ENCODE measurements at regions not wholly inside any gene's neighbourhood (a gene's known extent, or its start where the extent isn't known, plus 50 kb on each side); places are given as distances from the start of the nearest gene placed in this dataset.
"Not testable (repeated sequence)": the region's sequence is repeated elsewhere in the genome, so short reads cannot be mapped to it uniquely, and the experiment has no call there.

GRCh38 chr13:73306688-73307087 lies 247.9 kb downstream of the KLF5 start:
- Histone ChIP-seq H3K4me2 (ENCODE audit: low read length) (no peak overlapping the region), H3K27me3 (ENCODE audit: control insufficient read depth, insufficient read depth, low read length) (no peaks in the 10 kb centered on the region), H3K36me3 (ENCODE audit: insufficient read depth, low read length) (no peaks in the 10 kb centered on the region), H3K9ac (ENCODE audit: low read depth, low read length) (no peak overlapping the region), H3K4me1 (ENCODE audit: control insufficient read depth, insufficient read depth, low read length) (peaks cover 15% of the 10 kb centered on the region), H3K4me3 (ENCODE audit: low read length) (no peak overlapping the region), H3K9me3 (replicated peaks; ENCODE audit: low read length) (no peaks in the 10 kb centered on the region)

GRCh38 chr13:73304442-73304841 lies 245.6 kb downstream of the KLF5 start:
- Histone ChIP-seq H3K36me3 (ENCODE audit: insufficient read depth, low read length) (no peaks in the 10 kb centered on the region), H3K27me3 (ENCODE audit: control insufficient read depth, insufficient read depth, low read length) (no peaks in the 10 kb centered on the region), H3K9ac (ENCODE audit: low read depth, low read length) (no peak overlapping the region), H3K4me3 (ENCODE audit: low read length) (no peak overlapping the region), H3K4me2 (ENCODE audit: low read length) (no peak overlapping the region), H3K9me3 (replicated peaks; ENCODE audit: low read length) (no peaks in the 10 kb centered on the region), H3K4me1 (ENCODE audit: control insufficient read depth, insufficient read depth, low read length) (peaks cover 15% of the 10 kb centered on the region)

GRCh38 chr13:73303851-73304250 lies 245.0 kb downstream of the KLF5 start:
- H3K4me3 ChIP-seq (ENCODE audit: low read length) = no peak overlapping the region
- peaks cover 15% of the 10 kb centered on the region for H3K4me1 ChIP-seq (ENCODE audit: control insufficient read depth, insufficient read depth, low read length)
- H3K36me3 ChIP-seq (ENCODE audit: insufficient read depth, low read length) = no peaks in the 10 kb centered on the region
- H3K9me3 ChIP-seq (replicated peaks; ENCODE audit: low read length) = no peaks in the 10 kb centered on the region
- H3K27me3 ChIP-seq (ENCODE audit: control insufficient read depth, insufficient read depth, low read length) = no peaks in the 10 kb centered on the region
- no peak overlapping the region for H3K9ac ChIP-seq (ENCODE audit: low read depth, low read length)
- no peak overlapping the region for H3K4me2 ChIP-seq (ENCODE audit: low read length)

GRCh38 chr13:73301622-73302021 lies 242.8 kb downstream of the KLF5 start:
- H3K4me2 ChIP-seq (ENCODE audit: low read length); H3K9me3 ChIP-seq (replicated peaks; ENCODE audit: low read length); H3K27me3 ChIP-seq (ENCODE audit: control insufficient read depth, insufficient read depth, low read length); H3K4me3 ChIP-seq (ENCODE audit: low read length); H3K36me3 ChIP-seq (ENCODE audit: insufficient read depth, low read length); H3K9ac ChIP-seq (ENCODE audit: low read depth, low read length): not testable (repeated sequence)
- peaks cover 12% of the 10 kb centered on the region for H3K4me1 ChIP-seq (ENCODE audit: control insufficient read depth, insufficient read depth, low read length)

GRCh38 chr13:73300718-73301425 lies 242.1 kb downstream of the KLF5 start:
- Histone ChIP-seq H3K4me1 (ENCODE audit: control insufficient read depth, insufficient read depth, low read length) (peaks cover 12% of the 10 kb centered on the region), H3K36me3 (ENCODE audit: insufficient read depth, low read length) (no peaks in the 10 kb centered on the region), H3K27me3 (ENCODE audit: control insufficient read depth, insufficient read depth, low read length) (no peaks in the 10 kb centered on the region), H3K4me3 (ENCODE audit: low read length) (no peak overlapping the region), H3K4me2 (ENCODE audit: low read length) (no peak overlapping the region), H3K9me3 (replicated peaks; ENCODE audit: low read length) (no peaks in the 10 kb centered on the region), H3K9ac (ENCODE audit: low read depth, low read length) (no peak overlapping the region)

GRCh38 chr13:73299787-73300186 lies 241.0 kb downstream of the KLF5 start:
- no peaks in the 10 kb centered on the region for H3K36me3 ChIP-seq (ENCODE audit: insufficient read depth, low read length)
- no peak overlapping the region for H3K9ac ChIP-seq (ENCODE audit: low read depth, low read length)
- H3K4me1 ChIP-seq (ENCODE audit: control insufficient read depth, insufficient read depth, low read length) = peaks cover 12% of the 10 kb centered on the region
- no peaks in the 10 kb centered on the region for H3K27me3 ChIP-seq (ENCODE audit: control insufficient read depth, insufficient read depth, low read length)
- H3K4me2 ChIP-seq (ENCODE audit: low read length) = no peak overlapping the region
- no peaks in the 10 kb centered on the region for H3K9me3 ChIP-seq (replicated peaks; ENCODE audit: low read length)
- no peak overlapping the region for H3K4me3 ChIP-seq (ENCODE audit: low read length)

- H3K4me3 ChIP-seq (ENCODE audit: low read length) = no peak overlapping the region
- no peaks in the 10 kb centered on the region for H3K4me1 ChIP-seq (ENCODE audit: control insufficient read depth, insufficient read depth, low read length)
- H3K4me2 ChIP-seq (ENCODE audit: low read length) = no peak overlapping the region
- H3K36me3 ChIP-seq (ENCODE audit: insufficient read depth, low read length) = no peaks in the 10 kb centered on the region
- H3K27me3 ChIP-seq (ENCODE audit: control insufficient read depth, insufficient read depth, low read length) = no peaks in the 10 kb centered on the region
- H3K9ac ChIP-seq (ENCODE audit: low read depth, low read length) = no peak overlapping the region
- H3K9me3 ChIP-seq (replicated peaks; ENCODE audit: low read length) = no peaks in the 10 kb centered on the region
Observed at GRCh38 chr13:73293913-73294523, 235.2 kb downstream of the KLF5 start.

GRCh38 chr13:73292127-73292526 lies 233.3 kb downstream of the KLF5 start:
- Histone ChIP-seq H3K9ac (ENCODE audit: low read depth, low read length) (no peak overlapping the region), H3K4me1 (ENCODE audit: control insufficient read depth, insufficient read depth, low read length) (no peaks in the 10 kb centered on the region), H3K9me3 (replicated peaks; ENCODE audit: low read length) (no peaks in the 10 kb centered on the region), H3K4me2 (ENCODE audit: low read length) (no peak overlapping the region), H3K4me3 (ENCODE audit: low read length) (no peak overlapping the region), H3K36me3 (ENCODE audit: insufficient read depth, low read length) (no peaks in the 10 kb centered on the region), H3K27me3 (ENCODE audit: control insufficient read depth, insufficient read depth, low read length) (no peaks in the 10 kb centered on the region)

GRCh38 chr13:73290844-73291243 lies 232.0 kb downstream of the KLF5 start:
- Histone ChIP-seq H3K4me3 (ENCODE audit: low read length) (no peak overlapping the region), H3K9me3 (replicated peaks; ENCODE audit: low read length) (no peaks in the 10 kb centered on the region), H3K4me1 (ENCODE audit: control insufficient read depth, insufficient read depth, low read length) (no peaks in the 10 kb centered on the region), H3K4me2 (ENCODE audit: low read length) (no peak overlapping the region), H3K36me3 (ENCODE audit: insufficient read depth, low read length) (no peaks in the 10 kb centered on the region), H3K9ac (ENCODE audit: low read depth, low read length) (no peak overlapping the region), H3K27me3 (ENCODE audit: control insufficient read depth, insufficient read depth, low read length) (no peaks in the 10 kb centered on the region)

GRCh38 chr13:73288596-73288995 lies 229.8 kb downstream of the KLF5 start:
- Histone ChIP-seq H3K4me3 (ENCODE audit: low read length) (no peak overlapping the region), H3K27me3 (ENCODE audit: control insufficient read depth, insufficient read depth, low read length) (no peaks in the 10 kb centered on the region), H3K9me3 (replicated peaks; ENCODE audit: low read length) (no peaks in the 10 kb centered on the region), H3K9ac (ENCODE audit: low read depth, low read length) (no peak overlapping the region), H3K36me3 (ENCODE audit: insufficient read depth, low read length) (no peaks in the 10 kb centered on the region), H3K4me1 (ENCODE audit: control insufficient read depth, insufficient read depth, low read length) (no peaks in the 10 kb centered on the region), H3K4me2 (ENCODE audit: low read length) (no peak overlapping the region)

- Histone ChIP-seq H3K4me1 (ENCODE audit: control insufficient read depth, insufficient read depth, low read length) (no peaks in the 10 kb centered on the region), H3K4me3 (ENCODE audit: low read length) (no peak overlapping the region), H3K9ac (ENCODE audit: low read depth, low read length) (no peak overlapping the region), H3K27me3 (ENCODE audit: control insufficient read depth, insufficient read depth, low read length) (no peaks in the 10 kb centered on the region), H3K4me2 (ENCODE audit: low read length) (no peak overlapping the region), H3K9me3 (replicated peaks; ENCODE audit: low read length) (no peaks in the 10 kb centered on the region), H3K36me3 (ENCODE audit: insufficient read depth, low read length) (no peaks in the 10 kb centered on the region)
Observed at GRCh38 chr13:73287831-73288230, 229.0 kb downstream of the KLF5 start.

All from skeletal muscle satellite cell (primary cell).